GM12875 (cell line): ENCODE measurements at regions not wholly inside any gene's neighbourhood (a gene's known extent, or its start where the extent isn't known, plus 50 kb on each side); places are given as distances from the start of the nearest gene placed in this dataset.

Experiments
- H3K4me3 ChIP-seq: one replicate; pipeline ENCODE4 v1.5.1; 2011; ENCODE audit warnings: low read depth, low read length, control low read depth
- TF ChIP-seq, protein P1 (sequence below): IDR thresholded peaks from 2 replicates; pipeline ENCODE4 v1.5.1; 2011; ENCODE audit warnings: low read depth, mild to moderate bottlenecking, control low read depth, inconsistent platforms, low read length, moderate library complexity, borderline replicate concordance; ENCODE audit not compliant: insufficient read depth

DNA sequence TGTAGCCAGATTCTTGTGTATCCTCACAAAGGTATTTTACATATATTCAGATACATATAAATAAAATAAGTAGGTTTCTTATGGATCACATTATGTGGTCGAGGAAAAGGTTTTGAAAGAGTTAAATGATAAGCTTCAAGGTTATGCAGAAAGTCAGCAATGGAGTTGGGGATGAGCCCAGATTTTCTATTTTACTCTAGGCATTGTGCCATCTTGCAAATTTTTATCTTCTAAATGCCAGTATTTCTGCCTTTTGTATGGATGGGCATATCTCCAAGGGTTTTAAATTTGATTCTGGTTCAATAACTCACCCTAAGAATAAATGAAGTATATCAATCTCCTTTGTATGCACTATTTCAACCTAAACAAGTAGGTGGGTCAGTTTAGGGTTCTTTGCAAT is 410.7 kb downstream of the DMRTA1 start:
- TF ChIP-seq, protein P1, sequence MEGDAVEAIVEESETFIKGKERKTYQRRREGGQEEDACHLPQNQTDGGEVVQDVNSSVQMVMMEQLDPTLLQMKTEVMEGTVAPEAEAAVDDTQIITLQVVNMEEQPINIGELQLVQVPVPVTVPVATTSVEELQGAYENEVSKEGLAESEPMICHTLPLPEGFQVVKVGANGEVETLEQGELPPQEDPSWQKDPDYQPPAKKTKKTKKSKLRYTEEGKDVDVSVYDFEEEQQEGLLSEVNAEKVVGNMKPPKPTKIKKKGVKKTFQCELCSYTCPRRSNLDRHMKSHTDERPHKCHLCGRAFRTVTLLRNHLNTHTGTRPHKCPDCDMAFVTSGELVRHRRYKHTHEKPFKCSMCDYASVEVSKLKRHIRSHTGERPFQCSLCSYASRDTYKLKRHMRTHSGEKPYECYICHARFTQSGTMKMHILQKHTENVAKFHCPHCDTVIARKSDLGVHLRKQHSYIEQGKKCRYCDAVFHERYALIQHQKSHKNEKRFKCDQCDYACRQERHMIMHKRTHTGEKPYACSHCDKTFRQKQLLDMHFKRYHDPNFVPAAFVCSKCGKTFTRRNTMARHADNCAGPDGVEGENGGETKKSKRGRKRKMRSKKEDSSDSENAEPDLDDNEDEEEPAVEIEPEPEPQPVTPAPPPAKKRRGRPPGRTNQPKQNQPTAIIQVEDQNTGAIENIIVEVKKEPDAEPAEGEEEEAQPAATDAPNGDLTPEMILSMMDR = no peak
- H3K4me3 ChIP-seq = no peak overlapping the region

DNA sequence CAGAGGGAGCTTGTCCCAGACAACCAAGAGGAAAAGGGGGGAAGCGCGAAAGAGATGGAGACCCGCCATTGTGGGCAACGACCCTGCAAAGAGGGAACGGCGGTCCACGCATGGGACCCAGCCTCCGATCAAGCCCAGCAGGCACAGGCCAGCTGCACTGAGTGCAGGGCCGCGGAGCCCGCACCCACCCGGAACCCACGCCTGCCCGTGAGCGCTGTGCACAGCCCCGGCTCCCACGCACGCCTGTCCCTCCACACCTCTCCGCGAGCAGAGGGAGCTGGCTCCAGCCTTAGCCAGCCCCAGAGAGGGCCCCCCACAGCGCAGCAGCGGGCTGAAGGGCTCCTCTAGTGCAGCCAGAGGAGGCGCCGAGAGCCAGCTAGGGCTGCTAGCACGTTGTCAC is 416.5 kb downstream of the DMRTA1 start:
- no peak overlapping the region for H3K4me3 ChIP-seq
- TF ChIP-seq, protein P1 = no peak

DNA sequence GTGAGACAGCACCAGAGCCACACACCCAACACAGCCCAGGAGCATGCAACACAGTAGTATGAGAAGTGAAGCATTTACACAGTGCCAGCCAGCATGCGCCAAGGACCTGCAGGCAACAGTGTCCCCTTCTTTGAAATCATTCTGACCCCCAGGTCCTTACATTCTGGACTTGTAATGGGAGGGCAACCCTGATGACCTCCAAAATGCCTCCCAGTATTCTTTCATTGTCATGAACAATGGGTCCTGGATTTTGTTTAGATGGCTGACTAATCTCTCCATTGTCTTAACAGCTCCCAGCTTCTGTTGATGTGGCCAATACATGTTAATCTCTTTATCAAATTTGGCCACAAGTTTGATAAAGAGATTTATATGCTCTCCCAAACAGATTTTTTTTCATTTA is 417.1 kb downstream of the DMRTA1 start:
- TF ChIP-seq, protein P1 = no peak
- H3K4me3 ChIP-seq = no peak overlapping the region

DNA sequence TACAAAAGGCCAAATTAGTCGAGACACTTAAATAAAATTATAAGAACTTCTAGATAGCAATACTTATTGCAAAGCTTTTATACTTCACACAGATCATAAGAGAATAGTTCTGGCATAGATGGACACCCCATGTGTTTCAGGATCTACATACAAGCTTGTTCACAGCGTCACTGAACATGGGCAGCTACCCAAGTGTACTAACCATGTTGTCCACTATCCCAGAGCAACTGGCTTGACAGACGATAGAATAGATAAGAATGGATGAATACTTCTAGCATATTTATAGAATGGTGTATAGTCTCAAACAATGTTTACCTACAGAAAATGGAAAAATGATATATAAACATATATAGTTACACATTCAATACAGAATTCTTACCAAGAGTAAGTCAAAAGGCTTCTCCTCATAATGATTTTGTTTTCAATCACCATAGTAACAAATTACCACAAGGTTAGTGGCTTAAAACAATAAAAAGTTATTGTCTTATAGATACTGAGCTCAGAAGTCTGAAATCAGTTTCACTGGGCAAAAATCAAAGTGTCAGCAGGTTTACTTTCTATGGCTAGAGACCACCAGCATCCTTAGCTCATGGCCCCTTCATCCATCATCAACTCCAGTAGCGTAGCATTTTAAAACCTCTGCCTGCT is 446.7 kb downstream of the DMRTA1 start:
- TF ChIP-seq, protein P1 = no peak
- no peak overlapping the region for H3K4me3 ChIP-seq

- H3K4me3 ChIP-seq = no peak overlapping the region
- TF ChIP-seq, protein P1 = no peak
Observed at GRCh38 chr9:22898591-22898990, 452.0 kb downstream of the DMRTA1 start.

GRCh38 chr9:22911632-22912031 is 465.0 kb downstream of the DMRTA1 start:
- TF ChIP-seq, protein P1 = no peak
- no peak overlapping the region for H3K4me3 ChIP-seq

- H3K4me3 ChIP-seq = no peak overlapping the region
- TF ChIP-seq, protein P1 = no peak
Observed at GRCh38 chr9:22913026-22913425, 466.4 kb downstream of the DMRTA1 start.
